Stomach smooth muscle (tissue), 2 donors: ENCODE measurements at regions not wholly inside any gene's neighbourhood (a gene's known extent, or its start where the extent isn't known, plus 50 kb on each side); places are given as distances from the start of the nearest gene placed in this dataset.

Experiments used
- H3K27ac ChIP-seq: one replicate; pipeline ENCODE4 v1.7.0; 2013; ENCODE audit warnings: mild to moderate bottlenecking, low read length, inconsistent platforms
- H3K27me3 ChIP-seq, 2 donors: one replicate each; pipeline ENCODE4 v1.7.0; 2013; ENCODE audit warnings: low read length in 2 of 2; ENCODE audit not compliant: insufficient read depth in 2 of 2, control insufficient read depth in 1 of 2
- H3K36me3 ChIP-seq, 2 donors: one replicate each; pipeline ENCODE4 v1.7.0; 2013; ENCODE audit warnings: low read length in 2 of 2; ENCODE audit not compliant: control insufficient read depth in 2 of 2, insufficient read depth in 2 of 2
- H3K4me1 ChIP-seq: one replicate; pipeline ENCODE4 v1.7.0; 2013; ENCODE audit warnings: low read length; ENCODE audit not compliant: control insufficient read depth, insufficient read depth
- H3K4me3 ChIP-seq, 2 donors: one replicate each; pipeline ENCODE4 v1.7.0; 2013; ENCODE audit warnings: low read length in 2 of 2
- H3K9ac ChIP-seq, 2 donors: one replicate each; pipeline ENCODE4 v1.7.0; 2013; ENCODE audit warnings: low read length in 2 of 2, mild to moderate bottlenecking in 1 of 2
- H3K9me3 ChIP-seq, 2 donors: one replicate each; pipeline ENCODE4 v1.7.0; 2013; ENCODE audit warnings: low read length in 2 of 2; ENCODE audit not compliant: control insufficient read depth in 2 of 2
- donor health status: healthy.
- donor health status: Pancreatic carcinoma.

DNA sequence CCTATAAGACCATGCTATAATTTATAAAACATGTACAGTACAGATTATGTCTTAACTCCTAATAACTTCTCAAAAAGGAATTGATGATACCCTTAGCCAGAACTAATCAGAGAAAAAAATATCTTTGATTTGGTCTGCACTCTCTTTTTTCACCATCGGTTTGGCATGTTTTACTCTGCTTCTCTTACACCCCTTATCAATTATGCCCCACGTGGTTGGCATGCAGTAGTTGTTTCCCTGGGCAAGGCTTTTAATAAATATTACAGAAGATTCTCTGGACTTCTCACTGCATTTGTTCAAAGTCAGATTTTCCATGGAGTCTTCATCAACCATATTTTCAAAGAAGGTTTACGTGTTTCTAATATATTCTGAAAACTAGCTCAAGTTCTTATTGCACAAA, 167.4 kb upstream of the LRIG3 start:
- peaks cover 8% of the 10 kb centered on the region for H3K4me1 ChIP-seq
- no peaks in the 10 kb centered on the region for H3K9me3 ChIP-seq
- no peak overlapping the region for H3K4me3 ChIP-seq
- H3K9ac ChIP-seq: no peak overlapping the region
- no peaks in the 10 kb centered on the region for H3K27me3 ChIP-seq
- H3K36me3 ChIP-seq: no peaks in the 10 kb centered on the region
- H3K27ac ChIP-seq: no peak overlapping the region

DNA sequence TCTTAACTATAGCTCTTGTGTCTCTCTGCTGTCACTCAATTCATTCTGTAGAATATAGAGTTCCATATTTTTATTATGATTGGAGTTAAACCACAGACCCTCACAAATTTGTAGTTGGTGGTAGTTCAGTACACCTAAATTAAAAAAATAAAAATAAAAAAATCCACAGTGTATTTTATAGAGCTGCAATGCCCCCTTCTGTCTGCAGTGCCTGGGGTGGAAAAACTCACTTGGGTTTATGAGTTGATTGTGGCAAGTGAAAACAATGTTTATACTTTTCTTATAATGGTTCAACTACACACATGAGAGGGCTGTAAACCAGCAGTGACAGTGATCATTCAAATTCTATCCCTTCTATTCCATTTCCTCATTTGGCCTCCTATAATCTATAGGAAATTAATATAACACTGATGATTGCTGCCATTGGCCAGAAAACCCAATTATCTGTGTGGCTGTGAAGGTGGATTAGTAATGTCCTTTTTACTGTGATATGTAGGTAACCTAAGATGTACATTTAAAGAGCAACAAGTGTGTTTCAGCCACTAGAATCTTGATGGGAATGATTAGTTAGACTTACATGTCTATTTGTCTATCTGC, 166.9 kb upstream of the LRIG3 start:
- Histone ChIP-seq H3K4me1 (peaks cover 8% of the 10 kb centered on the region), H3K27ac (no peak overlapping the region), H3K36me3 (no peaks in the 10 kb centered on the region), H3K27me3 (no peaks in the 10 kb centered on the region), H3K4me3 (no peak overlapping the region), H3K9me3 (no peaks in the 10 kb centered on the region), H3K9ac (no peak overlapping the region)

- Histone ChIP-seq H3K9me3 (no peaks in the 10 kb centered on the region), H3K27ac (no peak overlapping the region), H3K9ac (no peak overlapping the region), H3K4me3 (no peak overlapping the region), H3K36me3 (no peaks in the 10 kb centered on the region), H3K4me1 (peaks cover 8% of the 10 kb centered on the region), H3K27me3 (no peaks in the 10 kb centered on the region)
Observed at GRCh38 chr12:59086126-59086525, 165.8 kb upstream of the LRIG3 start.

- Histone ChIP-seq H3K27me3 (no peaks in the 10 kb centered on the region), H3K4me3 (no peak overlapping the region), H3K27ac (no peak overlapping the region), H3K4me1 (peaks cover 8% of the 10 kb centered on the region), H3K9ac (no peak overlapping the region), H3K9me3 (no peaks in the 10 kb centered on the region), H3K36me3 (no peaks in the 10 kb centered on the region)
Observed at GRCh38 chr12:59085690-59086089, 165.4 kb upstream of the LRIG3 start.

DNA sequence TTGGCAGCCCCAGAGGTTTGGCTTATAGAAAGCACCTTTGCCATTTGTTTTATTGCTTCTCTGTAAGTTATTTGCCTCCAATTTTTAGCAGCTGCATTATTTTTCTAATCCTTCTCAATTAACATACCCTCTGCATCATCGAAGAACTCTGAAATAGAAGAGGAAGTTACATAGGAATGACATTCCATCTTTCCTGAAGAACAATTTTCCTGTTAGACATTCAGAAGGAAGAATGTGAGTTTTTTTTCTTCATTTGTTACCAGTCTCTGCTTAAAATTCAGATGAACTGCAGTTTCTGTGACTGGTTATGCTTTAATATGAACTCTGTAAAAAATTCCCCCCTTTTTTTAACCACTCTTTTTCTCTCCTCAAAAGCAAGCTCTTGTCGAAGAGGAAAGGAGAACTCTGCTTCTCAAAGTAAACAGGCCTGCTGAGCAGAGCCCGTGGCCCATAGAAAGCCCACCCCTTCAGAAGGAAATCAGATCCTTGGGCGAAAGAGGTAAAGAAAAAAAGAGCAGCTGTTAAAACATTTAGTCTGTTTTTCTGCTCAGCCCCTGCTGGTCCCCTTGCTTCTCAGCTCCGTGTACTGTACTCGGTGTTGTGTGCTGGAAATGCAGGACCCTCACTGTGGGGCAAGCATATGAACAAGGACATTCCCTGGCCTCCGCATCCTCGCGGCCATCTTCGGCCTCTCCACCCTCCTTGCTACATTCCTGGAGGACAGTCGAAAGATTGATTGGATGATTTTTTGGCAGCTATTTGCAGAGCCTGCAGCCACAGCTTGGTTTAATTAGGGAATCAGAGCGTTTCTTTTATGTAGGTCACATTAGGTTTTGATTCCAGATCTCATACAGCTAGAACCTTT, 164.4 kb upstream of the LRIG3 start:
- H3K4me1 ChIP-seq: peaks cover 8% of the 10 kb centered on the region
- no peak overlapping the region for H3K9ac ChIP-seq
- no peaks in the 10 kb centered on the region for H3K9me3 ChIP-seq
- H3K27me3 ChIP-seq: no peaks in the 10 kb centered on the region
- no peaks in the 10 kb centered on the region for H3K36me3 ChIP-seq
- no peak overlapping the region for H3K27ac ChIP-seq
- H3K4me3 ChIP-seq: peak overlapping the region in 1 of 2 donors; percentile 41

GRCh38 chr12:59082952-59083351, 162.6 kb upstream of the LRIG3 start:
- Histone ChIP-seq H3K9ac (no peak overlapping the region), H3K4me3 (no peak overlapping the region), H3K4me1 (peaks cover 8% of the 10 kb centered on the region), H3K27ac (no peak overlapping the region), H3K27me3 (no peaks in the 10 kb centered on the region), H3K9me3 (no peaks in the 10 kb centered on the region), H3K36me3 (no peaks in the 10 kb centered on the region)

DNA sequence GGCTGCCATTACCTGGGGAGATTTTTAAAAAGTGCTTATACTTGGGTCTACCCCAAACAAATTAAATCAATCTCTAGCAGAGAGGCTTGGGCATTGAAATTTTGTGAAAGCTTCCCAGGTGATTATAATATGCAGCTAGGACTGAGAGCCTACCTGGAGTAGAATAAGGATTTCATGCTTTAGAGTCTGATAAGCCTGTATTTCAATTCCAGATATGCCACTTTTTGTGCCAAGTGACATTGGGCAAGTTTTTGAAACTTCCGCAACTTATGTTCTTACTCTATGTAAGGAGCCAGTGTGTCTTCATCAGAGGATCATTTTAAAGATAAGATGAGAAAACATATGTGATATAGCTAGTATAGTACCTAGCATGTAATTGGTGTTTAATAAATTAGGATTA, 159.8 kb upstream of the LRIG3 start:
- Histone ChIP-seq H3K27me3 (no peaks in the 10 kb centered on the region), H3K4me3 (no peak overlapping the region), H3K27ac (no peak overlapping the region), H3K4me1 (peaks cover 2% of the 10 kb centered on the region), H3K9ac (no peak overlapping the region), H3K36me3 (no peaks in the 10 kb centered on the region), H3K9me3 (no peaks in the 10 kb centered on the region)

- Histone ChIP-seq H3K9me3 (no peaks in the 10 kb centered on the region), H3K4me1 (no peaks in the 10 kb centered on the region), H3K4me3 (no peak overlapping the region), H3K27me3 (no peaks in the 10 kb centered on the region), H3K9ac (no peak overlapping the region), H3K36me3 (no peaks in the 10 kb centered on the region), H3K27ac (no peak overlapping the region)
Observed at GRCh38 chr12:59079472-59079871, 159.2 kb upstream of the LRIG3 start.

DNA sequence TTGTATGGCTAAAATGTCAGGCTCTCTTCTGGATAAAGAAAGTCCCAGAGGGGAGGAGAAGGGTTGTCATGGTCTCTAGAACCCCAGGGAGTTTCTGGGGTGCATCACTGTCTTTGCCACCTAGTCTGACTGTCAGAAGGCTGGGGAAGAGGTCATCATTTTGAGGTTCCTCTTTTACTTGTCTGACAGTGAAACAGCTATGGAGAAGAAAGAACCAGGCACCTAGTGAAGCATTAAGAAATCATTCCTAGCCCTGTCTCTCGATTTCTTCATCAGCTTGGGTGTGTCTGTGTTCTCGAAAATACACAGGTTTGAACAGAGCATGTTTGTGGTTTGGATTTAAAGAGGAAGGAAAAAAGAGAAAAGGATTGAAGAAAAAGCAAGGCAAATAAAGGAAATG, 158.7 kb upstream of the LRIG3 start:
- H3K9me3 ChIP-seq: no peaks in the 10 kb centered on the region
- H3K4me3 ChIP-seq: no peak overlapping the region
- H3K27me3 ChIP-seq: no peaks in the 10 kb centered on the region
- no peak overlapping the region for H3K9ac ChIP-seq
- no peak overlapping the region for H3K27ac ChIP-seq
- no peaks in the 10 kb centered on the region for H3K36me3 ChIP-seq
- no peaks in the 10 kb centered on the region for H3K4me1 ChIP-seq

- no peak overlapping the region for H3K4me3 ChIP-seq
Observed at GRCh38 chr12:59077575-59078426, 157.5 kb upstream of the LRIG3 start.

More at GRCh38 chr12:59077575-59078426, 157.5 kb upstream of the LRIG3 start:
- Histone ChIP-seq H3K27me3 (no peaks in the 10 kb centered on the region), H3K36me3 (no peaks in the 10 kb centered on the region), H3K9me3 (no peaks in the 10 kb centered on the region), H3K9ac (no peak overlapping the region), H3K4me1 (no peaks in the 10 kb centered on the region), H3K27ac (no peak overlapping the region)
